HG02973 (cell line): ENCODE measurements at regions not wholly inside any gene's neighbourhood (a gene's known extent, or its start where the extent isn't known, plus 50 kb on each side); places are given as distances from the start of the nearest gene placed in this dataset.

Experiments used
- ATAC-seq: cut with Tn5 transposase; IDR thresholded peaks from one replicate; pipeline ENCODE4 v1.9.1; 2021; ENCODE audit warnings: moderate library complexity; ENCODE audit not compliant: unreplicated experiment

DNA sequence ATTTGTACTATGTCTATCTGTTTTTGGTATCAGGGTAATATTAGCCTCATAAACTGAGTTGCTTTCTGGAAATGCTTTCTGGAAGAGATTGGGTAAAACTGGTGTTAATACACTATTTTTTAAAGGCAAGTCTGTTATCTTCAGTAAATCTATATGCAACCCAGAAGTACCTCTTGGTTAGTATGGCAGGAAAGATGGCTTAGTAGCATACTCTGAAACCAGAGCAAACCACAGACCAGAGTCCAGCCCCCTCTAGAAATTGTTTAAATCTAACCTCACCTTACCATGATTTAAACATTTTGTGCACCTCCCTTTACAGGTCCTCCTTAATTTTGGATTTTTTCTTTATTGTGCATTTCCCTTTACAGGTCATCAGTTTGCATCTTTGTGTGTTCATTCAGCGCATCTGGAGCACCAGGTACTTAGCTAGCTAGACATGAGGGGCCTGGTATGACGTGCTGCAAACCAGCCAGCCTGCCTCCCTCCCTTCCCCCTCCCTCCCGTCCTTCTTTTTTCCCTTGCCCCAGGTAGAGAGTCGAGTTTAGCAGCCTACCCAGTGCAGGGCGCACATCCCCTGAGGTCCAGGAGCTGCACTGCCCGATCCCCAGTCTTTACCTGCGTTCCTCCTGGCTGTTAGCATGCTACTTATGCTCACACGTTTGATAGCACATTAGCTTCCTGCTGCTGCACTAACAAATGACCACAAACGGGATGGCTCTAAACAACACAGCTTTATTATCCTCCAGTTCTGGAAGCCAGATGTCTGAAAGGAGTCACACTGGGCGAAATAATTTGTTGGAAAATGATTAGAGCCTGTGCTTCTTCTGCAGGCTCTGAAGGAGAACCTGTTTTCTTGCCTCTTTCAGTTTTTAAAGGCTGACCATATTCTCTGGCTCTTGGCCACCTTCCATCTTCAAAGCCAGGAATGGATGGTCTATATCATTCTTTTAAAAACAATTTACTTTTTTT, 299.9 kb upstream of the HABP2 start:
- ATAC-seq, result no peak

GRCh38 chr10:113259576-113260226, 293.2 kb upstream of the HABP2 start:
- no peak for ATAC-seq

DNA sequence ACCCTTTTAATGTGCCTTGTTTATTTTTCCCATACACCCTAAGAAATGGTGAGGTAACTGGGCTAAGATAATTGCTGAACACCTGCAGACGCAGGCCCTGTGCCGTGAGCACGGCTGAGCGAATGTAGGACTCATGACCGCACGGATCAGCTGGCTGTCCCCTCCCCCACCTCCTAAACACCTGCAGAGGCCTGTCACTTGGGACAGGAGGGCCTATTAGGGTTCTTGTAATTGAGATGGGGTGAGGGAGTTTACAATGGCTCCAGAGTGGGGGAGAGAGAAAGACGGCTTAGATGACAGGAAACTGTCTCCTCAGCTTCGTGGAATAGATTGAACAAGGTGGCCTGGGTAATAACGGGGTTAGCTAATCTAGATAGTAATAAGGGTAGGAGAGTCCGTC, 291.7 kb upstream of the HABP2 start:
- ATAC-seq, result no peak

- ATAC-seq, result no peak
Measured at GRCh38 chr10:113261611-113262091, 291.2 kb upstream of the HABP2 start.

- ATAC-seq, result no peak
Measured at GRCh38 chr10:113263056-113263455, 289.8 kb upstream of the HABP2 start.

DNA sequence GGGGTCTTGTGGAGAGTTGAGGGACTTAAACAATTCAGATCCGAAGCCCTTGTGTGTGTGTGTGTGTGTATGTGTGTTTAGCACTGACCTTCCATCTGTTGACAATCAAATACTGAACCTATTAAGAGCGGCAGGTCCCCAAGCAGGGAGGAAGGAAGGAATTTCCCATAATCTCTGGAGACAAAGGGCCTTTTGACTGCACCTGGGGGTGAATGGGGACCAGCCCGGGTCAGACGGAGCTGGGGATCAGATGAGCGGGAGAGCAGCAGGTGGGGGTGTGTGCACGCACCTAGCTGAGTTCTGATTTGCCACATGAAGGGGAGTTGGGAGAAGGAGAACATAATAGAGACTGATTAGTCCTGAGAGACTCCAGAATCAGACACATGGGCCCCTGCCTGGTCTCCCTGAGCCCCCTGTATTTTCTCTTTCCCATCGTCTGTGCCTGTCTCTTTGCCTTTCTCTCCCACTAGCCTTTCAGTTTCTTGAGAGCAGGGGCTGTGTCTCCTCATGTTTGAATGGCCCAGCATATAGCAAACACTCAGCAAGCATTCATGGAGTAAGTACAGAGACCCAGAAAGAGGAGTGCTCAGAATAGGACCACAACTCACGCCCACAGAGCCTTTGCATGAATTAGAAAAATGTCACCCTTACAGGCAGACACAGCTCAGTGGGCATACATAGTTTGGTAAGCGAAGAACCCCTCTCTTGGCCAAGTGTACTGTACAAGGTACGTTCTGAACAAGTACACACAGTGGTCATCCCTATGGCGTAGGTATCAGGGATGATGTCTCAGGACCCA, 288.3 kb upstream of the HABP2 start:
- no peak for ATAC-seq

DNA sequence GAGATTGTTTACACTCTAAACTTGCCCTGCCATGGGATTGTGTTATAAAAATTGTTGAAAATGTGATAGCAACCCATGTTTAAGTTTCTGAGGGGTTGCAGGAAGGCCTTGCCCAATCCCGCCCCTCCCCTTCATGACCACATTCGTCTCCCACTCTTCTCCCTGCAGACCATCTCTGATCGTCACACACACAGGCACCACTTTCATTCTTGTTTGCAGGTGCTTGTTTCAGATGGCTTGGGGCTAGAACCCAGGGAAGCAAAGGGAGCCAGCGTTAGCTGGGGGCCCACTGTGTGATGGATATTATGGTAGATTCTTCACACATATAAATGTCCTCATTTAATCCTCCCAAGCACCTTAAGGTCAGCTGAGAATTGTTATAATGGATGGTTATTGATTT, 286.7 kb upstream of the HABP2 start:
- no peak for ATAC-seq

- no peak for ATAC-seq
Measured at GRCh38 chr10:113267619-113268562, 285.0 kb upstream of the HABP2 start.

DNA sequence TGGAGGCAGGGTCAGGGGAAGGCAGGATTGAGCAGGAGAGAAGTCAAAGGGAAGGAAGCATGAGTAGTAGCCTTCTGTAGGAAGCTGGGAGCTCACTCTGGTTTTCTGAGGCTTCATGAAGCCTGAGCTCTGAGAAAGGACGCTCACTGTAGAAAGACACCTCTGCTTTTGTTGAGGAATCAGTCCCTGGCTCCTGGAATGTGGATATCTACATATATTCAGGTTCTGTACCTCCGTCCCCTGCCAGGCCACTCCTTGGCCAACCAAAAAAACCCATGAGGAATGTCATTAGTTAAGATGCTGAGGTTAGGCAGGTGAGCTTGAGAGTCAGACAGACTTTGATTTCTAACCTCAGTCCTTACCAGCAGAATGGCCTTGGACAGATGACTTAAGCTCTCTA, 283.5 kb upstream of the HABP2 start:
- no peak for ATAC-seq

DNA sequence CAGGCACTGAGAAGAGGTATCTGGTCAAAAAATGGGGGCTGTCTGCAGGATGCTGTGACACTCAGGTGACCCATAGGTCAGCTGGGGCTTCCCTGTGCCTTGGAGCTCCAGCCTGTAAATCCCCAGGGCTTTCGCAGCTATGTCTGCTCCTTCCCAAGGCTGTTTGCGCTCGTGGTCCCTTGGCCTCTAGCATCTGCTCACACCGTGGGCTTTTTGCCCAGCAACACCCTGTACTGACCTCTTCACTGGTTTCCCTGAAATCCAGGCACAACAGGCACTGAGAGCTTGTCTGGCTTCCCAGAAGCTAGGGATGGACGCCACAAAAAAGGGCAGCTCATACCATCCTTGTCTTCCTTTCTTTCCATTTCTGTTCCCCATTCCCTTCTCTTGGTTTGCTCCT, 280.3 kb upstream of the HABP2 start:
- no peak for ATAC-seq

DNA sequence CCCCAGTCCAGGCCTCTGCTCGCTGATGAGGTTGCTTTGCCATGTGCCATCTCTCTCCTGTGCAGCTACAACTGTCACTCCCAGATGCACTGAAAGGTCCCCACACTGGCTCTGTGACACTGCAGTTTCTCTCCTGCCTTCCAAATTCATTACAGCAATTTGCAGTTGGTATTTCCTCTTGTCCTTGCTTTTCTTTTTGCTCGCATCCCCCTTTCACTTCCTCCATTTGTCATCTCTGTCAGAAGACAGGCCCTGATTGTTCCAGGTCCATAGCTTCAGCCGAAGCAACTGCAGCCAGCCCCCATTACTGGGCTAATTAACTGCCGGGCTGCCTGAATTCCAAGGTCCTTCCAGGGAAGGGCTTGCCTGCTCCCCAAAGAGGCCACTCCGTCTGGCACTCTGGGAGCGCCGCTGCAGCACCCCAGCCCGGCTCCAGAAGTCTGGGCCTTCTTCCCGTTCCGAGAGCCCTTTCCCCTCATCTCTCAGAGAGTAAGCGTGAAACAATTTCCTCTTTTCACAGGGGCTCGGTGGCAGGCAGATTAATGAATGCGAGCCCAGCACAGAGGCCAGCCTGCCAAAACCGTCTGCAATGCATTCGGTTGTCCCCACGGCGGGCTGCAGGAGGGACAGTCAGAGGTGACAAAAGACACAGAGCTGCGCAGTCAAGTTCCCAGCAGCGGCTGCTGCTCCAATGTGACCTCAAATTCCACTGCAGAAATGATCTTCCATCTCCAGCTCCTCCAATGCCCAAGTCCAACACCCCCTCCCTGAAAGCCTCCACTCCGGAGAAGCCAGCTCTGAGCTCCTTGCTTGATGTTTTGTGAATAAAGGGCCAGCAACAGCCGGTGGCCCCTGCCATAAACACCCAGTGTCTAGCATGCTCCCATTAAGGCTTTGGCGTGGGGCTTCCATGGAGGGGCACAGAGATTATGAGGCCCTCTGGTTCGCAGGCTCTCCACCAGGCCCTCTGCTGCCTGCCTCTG, 279.4 kb upstream of the HABP2 start:
- ATAC-seq, result no peak

DNA sequence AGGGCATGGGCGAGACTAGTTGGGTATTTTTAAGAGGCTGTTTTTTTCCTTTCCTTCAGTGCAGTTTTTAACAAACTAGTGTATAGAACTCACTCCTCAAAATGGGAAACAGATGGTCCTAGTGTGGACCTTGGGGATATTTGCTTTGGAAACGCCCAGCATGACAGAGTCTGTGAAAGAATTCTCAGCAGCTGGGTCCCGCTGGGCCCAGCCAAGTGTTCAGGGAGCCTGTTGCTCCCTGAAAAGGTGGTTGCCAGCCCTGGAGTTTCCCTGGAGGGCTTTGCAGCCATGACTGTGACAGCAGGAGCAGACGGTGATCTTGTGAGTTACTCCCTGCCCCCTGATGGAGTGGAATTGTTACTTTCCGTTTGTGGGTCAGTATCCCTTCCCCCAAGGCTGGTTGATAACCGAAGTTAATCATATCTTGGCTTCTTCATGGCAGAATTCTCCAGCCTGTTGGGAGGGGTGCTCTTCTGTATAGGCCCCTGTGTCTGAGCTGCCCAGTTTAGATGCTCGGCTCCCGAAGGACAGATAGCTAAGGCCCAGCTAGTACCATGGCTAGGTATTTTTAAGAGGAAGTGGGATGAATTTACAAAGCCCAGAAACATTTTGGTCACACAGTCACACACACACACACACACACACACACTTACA, 278.6 kb upstream of the HABP2 start:
- no peak for ATAC-seq

DNA sequence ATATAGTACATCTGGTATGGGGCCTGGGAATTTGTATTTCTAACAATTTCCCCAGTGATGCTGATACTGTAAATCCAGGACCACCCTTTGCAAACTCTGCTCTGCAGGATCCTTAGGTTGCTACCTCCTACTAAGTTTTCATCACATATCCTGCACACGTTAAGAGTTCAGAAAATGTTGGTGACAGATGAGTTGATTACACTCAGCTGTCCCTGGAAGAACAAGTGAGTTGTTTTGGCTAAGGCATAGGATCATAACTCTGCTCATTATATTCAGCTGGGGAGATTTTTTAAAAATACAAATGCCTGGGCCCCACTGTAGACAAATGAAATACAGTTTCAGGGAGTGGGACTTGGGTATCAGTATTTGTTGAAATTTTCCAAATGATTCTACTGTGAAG, 274.6 kb upstream of the HABP2 start:
- ATAC-seq, result no peak

DNA sequence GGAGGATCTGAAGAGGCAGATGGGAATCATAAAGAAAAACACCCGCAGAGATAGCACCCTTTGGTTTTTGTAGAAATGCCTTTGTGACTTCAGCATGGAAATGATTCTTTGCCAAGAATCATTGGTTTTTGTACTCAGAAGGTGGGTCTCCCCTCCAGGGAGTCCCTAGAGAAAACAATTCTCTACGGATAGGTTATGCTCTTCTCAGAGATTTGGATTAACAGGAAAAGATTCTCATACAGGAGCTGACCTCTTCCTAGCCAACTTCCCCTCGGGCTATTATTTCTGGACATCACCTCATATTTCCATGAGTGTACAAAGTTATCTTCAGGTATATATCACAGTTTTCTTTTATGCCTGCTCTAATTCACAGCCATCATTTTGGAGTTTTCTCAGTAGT, 274.2 kb upstream of the HABP2 start:
- ATAC-seq, result no peak

DNA sequence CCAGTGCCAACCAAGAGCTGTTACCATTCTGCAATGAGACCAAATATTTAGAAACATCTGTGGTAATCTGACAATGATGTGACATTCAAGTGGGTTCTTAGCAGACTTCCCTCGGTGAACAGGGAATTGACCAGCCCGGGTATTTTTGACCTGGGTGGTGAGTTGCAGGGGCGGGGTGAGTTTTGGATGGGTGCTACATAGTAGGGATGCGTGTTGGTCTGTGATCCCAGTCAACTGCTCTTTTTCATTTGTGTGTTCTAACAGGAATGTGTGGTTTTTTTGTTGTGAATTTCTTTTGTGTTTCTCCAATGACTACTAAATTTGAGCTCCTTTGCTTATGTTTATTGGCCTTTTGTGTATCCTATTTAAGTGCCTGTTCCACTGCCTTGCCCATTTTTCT, 273.6 kb upstream of the HABP2 start:
- ATAC-seq, result no peak

DNA sequence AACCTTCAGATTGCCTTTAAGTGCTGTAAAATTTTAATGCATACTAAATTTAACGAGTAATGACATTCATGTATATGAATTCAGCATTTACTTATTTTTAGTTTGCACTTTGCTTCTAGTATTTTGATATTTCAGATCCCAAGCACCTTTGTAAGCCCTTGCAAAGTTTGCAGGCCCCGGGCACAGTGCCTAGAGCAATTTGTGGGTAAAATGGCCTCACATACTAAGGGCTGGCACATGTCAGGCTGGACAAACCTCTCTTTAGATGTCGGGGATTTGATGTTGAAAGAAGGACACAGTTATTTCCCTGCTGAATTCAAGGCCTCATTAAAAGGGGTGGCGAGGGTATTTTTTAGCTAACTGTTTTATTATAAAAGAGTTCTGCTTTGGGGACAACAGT, 270.3 kb upstream of the HABP2 start:
- ATAC-seq, result no peak

DNA sequence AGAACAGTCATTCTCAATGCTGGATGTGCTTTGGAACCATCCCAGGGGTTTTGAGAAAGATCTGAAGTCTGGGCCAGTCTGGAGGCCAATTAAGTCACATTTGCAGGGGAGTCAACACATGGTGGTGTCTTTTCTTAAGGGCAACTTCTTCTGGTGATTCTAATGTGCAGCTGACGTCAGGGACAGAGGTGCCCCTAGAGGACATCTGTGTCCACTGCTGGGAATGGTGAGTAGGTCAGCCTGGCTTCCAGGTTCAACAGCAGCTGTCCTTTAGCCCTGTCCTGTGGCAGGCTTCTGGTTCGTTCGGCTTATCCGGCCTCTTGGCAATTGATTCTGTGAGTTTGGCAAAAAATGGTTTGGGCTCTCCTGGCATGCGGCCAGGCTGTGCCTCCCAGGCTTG, 269.7 kb upstream of the HABP2 start:
- ATAC-seq, result no peak

- no peak for ATAC-seq
Measured at GRCh38 chr10:113284635-113285034, 268.2 kb upstream of the HABP2 start.

DNA sequence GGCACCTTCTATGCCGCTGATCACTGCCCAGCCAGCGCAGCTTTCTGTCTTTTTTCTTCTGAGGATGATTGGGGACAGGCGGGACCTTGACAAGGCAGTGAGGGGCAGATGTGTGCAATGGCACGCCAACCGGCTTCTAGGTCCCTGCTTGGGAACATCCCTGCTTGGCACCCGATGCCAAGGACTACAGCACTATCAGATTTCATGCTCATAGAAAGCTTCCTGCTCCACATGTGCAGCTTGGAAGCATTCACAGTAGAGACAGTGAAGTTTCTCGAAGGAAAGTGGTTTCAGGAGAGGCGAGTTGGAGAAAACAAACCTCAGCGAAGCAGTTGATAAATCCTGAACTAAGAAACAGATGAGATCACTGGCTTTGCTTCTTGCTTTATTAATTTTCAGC, 267.5 kb upstream of the HABP2 start:
- ATAC-seq, result no peak
